GM18498 (cell line): ENCODE measurements at regions not wholly inside any gene's neighbourhood (a gene's known extent, or its start where the extent isn't known, plus 50 kb on each side); places are given as distances from the start of the nearest gene placed in this dataset.
"Not testable (repeated sequence)": the region's sequence is repeated elsewhere in the genome, so short reads cannot be mapped to it uniquely, and the experiment has no call there.

ENCODE experiments used
- ATAC-seq: cut with Tn5 transposase; IDR thresholded peaks from one replicate; pipeline ENCODE4 v1.9.1; 2021; ENCODE audit warnings: mild to moderate bottlenecking, moderate library complexity; ENCODE audit not compliant: unreplicated experiment

DNA sequence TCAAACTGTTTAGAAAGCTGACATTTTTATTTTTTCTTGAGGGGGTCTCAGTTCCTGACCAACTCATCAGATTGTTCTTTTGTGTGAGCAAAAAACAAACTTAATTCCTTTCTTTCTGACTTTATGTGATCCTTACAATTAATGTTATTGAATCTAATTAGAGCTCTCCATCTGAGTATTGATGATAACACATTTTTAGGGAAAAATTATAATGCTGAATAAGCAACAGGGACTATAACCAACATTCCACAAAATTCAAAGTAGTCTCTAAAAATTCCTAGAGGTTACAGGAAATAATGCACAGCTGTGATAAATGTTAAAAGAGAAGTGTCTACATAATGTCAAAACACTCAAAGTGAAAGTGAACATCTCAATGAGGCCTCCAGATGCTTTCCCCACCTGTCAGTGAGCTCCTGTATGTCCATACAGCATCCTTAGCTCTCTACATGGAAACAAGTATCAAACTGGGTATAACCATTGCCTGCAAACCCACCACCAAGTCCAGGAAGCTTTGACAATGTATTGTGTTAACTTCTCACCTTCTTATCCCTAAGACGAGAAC, 786.0 kb upstream of the SLC39A10 start:
- ATAC-seq: no peak

DNA sequence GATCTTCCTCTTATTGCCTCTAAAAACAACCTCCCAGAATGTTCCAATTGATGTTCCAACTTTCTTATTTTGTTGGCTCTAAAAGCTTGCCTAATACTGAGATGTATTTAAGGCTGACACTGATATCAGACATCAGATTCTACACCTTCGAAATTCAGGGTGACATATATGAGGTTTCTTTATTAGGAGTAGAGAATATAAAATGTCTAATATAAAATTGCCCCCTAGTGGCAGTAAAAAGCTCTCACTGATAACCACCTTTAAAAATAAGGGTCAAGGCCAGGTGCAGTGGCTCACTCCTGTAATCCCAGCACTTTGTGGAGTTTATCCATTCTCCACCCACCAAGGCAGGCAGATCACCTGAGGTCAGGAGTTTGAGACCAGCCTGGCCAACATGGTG, 789.7 kb upstream of the SLC39A10 start:
- peak; percentile 78 for ATAC-seq

DNA sequence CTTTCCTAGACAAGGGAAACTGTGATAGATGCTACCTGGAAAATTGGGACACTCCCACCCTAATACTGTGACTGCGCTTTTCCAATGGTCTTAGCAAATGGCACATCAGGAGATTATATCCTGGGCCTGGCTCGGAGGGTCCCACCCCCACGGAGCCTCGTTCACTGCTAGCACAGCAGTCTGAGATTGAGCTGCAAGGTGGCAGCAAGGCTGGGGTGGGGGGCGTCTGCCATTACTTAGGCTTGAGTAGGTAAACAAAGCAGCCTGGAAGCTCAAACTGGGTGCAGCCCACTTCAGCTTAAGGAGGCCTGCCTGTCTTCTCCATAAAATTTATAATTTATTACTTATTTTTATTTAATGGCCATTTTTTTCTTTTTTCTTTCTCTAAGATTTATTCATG, 802.1 kb upstream of the SLC39A10 start:
- ATAC-seq: no peak

DNA sequence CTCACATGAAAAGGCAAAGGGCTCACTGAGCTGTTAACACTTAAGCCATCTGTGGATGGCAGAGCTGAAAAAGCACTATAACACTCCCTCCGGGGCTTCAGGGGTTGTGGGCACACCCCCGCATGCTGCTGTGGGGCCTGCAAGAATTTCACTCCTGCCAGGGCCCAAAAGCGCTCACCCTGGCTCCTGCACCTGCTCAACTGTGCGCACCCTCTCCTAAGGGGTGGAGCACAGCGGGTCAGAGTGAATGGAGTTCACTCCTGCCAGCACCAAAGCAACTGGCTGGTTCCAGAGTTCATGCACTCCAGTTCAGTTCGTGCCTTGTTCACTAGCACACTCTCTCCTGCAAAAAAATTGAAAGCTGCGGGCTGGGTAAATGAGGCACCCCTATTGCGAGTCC, 814.2 kb upstream of the SLC39A10 start:
- no peak for ATAC-seq

DNA sequence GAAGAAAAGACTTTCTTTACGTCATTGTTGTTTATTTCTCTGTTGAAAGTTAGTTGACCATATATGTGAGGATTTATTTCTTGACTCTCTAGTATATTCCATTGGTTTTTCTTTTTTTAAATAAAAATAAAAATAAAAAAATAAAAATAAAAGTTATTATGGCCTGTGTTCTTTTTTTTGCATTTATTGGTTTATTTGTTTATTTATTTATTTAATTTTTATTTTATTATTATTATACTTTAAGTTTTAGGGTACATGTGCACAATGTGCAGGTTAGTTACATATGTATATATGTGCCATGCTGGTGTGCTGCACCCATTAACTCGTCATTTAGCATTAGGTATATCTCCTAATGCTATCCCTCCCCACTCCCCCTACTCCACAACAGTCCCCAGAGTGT, 822.7 kb upstream of the SLC39A10 start:
- ATAC-seq: not testable (repeated sequence)

DNA sequence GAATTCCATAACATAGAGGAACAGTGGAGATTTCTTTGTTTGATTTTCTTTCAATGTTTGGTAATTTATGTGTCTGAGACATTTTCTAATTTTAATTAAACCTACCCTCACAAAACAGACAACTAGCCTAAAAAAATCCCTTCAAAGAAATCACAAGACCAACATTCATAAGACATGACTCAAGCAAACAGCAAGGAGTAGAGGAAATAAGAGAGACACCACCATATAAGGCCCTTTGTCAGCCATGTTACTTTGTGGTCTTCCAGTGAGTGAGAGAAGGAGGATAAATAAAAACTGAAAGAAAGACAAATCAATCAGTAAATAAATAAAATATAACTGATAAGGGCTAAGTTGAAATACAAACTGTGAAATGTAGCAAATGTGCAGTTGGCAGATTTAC, 830.8 kb upstream of the SLC39A10 start:
- no peak for ATAC-seq

DNA sequence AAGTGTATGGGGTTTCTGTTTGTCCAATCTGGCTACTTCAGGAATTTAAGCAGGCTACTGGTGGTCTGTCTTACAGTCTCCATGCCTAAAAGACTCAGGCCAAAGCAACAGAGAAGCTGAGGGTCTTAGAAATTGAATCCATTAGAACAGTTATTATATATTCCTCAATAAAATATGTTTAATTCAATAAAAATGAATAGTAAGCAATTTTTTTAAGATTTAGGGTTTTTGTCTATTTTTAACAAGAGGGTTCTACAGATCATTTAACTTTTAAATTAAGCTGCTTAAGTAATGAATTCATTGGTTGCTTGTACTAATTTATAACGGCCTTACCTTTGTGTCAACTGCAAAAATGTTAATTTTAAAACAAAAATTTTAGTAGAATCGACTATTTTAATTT, 832.6 kb upstream of the SLC39A10 start:
- no peak for ATAC-seq

DNA sequence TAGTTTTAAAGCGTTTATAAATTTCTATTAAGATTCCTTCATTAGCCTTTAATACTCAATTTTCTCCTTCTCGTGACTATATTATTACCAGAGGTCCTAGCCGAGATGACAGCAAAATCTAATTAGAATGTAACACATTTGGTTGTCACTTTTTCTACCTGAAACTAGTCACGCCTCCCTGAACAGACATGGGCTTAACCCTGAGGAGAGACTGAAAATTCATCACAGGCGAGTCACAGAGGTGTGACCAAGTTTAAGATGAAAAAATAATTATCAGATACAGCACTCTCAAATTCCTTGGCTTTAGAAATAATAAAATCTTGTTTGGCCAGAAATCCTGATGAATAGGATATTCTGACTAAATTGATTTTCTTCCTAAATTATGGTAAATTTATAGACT, 834.4 kb upstream of the SLC39A10 start:
- no peak for ATAC-seq

DNA sequence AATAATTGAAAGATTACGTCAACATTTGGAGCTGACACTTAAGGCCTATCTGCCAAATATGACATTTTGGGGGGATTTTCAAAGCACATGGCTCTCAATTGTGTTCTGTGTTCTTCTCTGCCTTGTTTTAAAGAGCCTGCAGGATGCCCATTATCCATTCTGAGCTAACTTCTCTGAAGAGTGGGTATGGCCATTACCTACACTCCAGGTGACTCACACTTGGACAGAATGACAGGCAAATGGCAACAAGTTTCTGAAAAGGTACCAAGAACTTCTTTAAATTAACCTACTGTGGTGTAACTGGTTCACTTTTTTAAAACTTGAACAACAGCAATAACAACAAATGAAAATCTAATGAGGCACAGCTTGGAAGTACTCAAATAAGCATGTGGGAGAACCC, 834.9 kb upstream of the SLC39A10 start:
- ATAC-seq: no peak

DNA sequence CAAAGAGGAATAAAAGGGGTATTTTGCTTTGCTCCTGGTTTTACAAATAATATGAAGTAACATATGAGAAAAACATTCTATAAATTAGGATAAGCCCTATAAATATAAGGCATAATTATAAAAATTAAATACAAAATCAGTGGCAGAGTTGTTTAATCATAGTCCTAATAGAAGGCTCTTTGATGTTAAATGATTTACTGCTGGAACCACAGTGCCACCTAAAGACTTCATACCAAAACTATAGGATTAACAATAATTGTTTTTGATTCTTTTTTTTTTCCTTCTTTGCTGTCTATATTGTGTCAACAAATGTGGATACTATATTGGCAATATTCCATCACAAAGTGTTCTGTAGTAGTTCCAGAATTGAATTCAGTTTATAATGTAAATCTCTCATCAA, 837.7 kb upstream of the SLC39A10 start:
- no peak for ATAC-seq

DNA sequence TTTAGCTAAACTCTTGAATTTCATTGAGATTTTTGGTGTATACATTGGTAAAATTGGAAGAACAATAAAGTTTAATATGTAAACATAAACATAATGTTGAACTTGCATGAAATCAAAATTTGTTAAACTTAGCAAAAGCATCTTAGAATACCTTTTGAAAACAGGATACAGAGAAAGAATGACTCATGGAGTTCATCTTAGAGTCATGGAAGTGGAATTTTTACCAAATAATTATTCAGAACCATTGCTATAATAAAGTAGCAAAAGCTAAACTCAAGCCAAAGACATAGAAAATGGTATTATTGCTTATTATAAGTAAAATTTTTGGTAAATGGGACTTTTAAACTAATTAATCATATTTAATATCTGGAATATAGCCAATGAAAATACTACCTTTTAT, 841.6 kb upstream of the SLC39A10 start:
- no peak for ATAC-seq

DNA sequence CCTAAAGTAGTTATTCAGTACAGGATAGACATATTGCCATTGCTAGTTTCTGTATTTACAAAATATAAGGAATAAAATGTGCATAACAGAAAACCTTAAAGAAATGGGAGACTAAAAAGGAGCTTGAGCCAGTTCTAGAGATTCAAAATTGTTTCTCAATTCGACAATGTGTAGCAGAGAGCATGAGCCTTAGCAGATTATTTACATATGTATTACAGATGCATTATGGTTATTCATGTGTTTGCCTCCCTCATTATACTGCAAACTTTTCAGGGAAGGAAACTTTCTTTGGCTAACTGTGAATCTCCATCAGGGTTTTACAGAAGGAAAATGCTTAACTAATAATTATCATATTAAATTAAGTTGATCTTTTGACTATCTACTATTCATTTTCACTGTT, 854.4 kb upstream of the SLC39A10 start:
- no peak for ATAC-seq

DNA sequence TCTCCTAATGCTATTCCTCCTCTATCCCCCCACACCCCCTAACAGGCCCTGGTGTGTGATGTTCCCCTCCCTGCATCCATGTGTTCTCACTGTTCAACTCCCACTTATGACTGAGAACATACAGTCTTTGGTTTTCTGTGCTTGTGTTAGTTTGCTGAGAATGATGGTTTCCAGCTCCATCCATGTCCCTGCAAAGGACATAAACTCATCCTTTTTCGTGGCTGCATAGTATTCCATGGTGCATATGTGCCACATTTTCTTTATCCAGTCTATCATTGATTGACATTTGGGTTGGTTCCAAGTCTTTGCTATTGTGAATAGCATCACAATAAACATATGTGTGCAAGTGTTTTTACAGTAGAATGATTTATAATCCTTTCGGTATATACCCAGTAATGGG, 870.0 kb upstream of the SLC39A10 start:
- not testable (repeated sequence) for ATAC-seq

DNA sequence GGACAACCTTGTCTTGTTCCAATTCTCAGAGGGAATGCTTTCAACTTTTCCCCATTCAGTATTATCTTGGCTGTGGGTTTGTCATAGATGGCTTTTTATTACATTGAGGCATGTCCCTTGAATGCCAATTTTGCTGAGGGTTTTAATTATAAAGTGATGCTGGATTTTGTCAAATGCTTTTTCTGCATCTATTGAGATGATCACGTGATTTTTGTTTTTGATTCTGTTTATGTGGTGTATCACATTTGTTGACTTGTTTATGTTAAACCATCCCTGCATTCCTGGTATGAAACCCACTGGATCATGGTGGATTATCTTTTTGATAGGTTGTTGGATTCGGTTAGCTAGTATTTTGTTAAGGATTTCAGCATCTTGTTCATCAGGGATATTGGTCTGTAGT, 885.6 kb upstream of the SLC39A10 start:
- not testable (repeated sequence) for ATAC-seq

DNA sequence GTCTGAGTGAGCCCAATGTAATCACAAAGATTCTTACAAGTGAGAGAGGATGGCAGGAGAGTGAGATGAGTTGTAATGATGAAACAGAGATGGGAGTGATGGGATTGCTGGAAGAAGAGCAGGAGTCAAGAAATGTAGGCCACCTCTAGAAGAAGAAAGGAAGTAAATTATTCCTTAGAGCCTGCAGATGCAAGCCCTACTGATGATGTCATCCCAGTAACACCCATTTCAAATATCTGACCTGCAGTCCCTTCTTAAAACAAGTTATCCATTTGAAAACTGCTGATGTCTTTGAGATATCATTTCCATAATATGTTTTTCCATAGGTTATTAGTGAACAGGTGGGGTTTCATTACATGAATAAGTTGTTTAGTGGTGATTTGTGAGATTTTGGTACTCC, 888.0 kb upstream of the SLC39A10 start:
- no peak for ATAC-seq

DNA sequence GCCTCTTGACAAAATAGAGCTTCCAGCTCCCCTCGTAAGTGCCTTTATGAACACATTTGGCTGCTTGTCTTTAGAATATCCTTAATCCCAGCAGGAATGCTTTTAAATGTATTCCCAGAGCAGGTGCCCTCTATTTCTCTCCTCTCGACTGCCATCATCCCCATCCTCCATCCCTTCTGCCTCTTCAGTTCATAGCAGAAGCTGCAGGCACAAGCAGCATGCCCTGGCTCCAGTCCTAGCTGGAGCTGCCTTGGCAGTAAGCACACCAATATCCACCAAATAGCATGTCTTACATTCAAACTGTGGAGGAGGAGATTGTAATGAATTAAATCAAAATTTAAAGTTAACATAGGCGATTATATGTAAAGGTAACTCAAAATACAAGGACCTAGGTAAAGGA, 891.3 kb upstream of the SLC39A10 start:
- no peak for ATAC-seq

DNA sequence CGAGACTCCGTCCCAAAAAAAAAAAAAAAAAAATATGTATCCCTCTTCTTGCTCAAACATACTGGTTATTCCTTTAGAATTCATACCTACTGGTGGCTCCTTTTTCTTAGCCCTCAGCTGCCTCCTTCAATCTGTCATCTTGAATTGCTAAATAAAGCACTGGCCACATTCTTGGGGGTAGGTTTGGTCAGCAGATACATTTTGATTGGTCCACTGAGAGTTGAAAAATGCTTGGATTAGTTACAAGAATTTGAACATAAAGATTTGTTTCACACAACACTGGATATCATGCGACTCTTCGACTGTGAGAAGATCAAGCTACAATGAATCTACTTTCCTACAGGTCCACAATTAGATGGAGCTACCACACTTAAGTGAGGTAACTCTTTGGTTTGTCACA, 906.1 kb upstream of the SLC39A10 start:
- ATAC-seq: no peak

DNA sequence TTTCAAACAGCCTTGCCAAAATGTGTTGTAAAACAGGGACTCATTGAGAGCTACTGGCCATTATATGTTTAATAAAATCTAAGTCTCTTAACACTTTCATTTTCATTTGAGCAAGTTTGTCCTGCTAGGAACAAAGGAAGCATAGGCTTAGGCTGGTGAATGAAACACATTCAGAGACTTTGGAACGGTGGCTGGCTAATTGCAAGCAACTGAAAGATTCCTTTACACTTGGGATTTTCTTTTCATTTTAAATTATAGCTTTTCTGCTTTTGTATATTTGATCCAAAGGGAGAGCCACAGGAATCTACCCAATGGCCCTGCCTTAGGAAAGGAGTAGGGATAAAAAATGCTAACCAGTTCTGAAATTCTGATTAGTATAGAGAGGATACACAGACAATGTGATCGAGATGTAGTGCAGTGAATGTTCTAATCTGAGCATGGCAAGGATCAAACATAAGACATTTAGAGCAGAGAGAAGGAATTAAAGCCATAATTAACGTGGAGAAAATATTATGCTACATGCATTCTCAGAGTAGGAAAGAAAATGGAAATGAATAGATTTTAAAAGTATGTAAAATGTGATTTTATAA, 911.4 kb upstream of the SLC39A10 start:
- ATAC-seq: no peak

DNA sequence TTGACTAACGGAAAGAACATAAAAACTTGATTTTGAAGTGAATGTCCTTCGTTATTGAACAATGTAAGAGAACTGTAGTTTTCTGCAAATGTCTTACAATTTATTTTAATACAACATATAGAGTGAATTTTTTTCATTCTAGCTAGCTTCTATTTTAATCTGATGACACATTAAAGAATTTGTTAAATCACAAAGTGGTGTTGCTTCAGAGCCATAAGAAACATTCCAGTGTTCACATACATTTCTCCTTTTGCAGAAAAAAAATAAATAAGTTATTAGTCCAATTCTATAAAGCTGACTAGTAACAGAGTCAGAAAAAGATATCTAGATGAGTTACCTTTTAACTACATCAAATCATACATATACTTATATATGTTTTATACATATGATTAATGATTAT, 914.3 kb upstream of the SLC39A10 start:
- no peak for ATAC-seq

DNA sequence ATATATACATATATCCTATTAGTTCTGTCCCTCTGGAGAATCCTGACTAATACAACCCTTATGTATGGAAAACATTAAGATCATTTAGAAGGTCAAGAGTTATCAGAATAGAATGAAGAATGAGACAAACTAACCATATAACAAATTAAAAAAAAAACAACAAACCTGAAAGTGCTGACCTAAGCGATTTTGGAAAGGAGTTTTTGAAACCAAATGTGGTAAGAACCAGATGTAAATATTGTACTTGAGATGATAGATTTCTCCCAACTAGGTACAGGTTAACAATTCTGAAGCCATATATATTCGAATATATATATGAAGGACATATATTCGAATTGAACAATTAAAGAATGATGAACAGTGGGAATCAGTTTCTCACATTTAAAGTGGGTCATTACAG, 917.8 kb upstream of the SLC39A10 start:
- ATAC-seq: no peak

DNA sequence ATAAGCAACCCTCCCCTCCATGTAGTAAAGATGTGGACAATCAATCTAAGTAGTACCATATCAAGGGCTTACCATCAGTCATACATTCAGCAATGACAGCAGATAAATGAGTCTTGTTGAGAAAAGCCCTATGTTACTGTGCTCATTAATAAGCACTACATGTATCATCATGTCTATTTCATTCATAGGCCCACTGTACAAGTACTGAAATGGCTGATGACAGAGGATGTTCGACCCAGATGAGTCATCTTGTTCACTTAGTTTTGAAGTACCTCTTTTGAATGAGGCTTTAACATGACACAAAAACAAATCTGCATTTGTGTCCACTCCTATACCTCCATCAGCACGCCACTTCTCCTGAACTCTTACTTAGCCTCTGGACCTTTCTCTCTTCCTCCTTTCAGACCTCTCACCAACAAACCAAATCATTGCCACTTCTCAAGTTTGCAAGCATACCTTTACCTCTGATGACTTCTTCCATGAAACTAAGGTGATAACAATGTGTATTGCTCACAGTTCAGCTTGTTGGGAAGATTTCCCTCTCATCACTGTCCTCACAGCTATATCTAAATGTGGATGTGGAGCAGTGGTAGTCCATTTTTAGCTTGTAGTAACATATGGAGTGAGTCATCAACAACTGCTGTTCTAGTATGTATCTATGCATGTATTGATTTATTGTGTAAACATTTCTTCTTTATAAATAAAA, 921.0 kb upstream of the SLC39A10 start:
- ATAC-seq: no peak

DNA sequence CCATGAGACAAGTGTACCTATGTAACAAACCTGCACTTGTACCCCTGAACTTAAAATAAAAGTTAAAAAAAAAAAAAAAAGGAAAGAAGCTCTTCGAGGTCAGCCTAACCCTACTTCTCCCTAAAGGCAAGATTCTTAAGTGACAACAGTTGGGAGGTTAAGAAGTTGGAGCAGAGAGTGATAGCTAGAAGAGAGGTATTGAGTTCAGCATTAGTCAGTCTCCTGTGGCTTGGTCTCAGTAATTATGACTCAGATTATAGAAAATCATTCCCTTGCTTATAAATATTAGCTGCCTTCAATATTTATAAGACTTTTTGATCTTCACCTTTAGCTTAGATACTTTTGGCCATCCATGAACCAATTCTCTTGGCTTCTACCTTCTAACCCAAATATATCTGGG, 926.8 kb upstream of the SLC39A10 start:
- no peak for ATAC-seq

DNA sequence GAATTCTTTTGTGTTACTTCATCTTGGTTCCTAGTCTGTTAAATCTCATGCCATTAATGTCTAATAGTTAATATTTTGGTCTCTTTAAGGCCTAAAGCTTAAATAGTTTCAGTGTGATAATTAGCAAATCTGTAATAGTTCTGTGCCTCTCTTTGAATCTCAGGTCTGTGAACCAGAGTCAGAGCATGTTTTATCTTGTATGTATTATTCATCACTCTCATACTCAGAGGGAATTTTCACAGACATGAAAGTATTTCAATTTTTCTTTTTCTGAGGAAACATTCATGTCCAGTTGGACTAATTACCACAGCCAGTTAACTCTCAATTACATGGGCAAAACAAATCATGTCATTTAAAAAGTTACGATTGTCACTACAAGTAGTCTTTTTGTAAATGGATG, 931.9 kb upstream of the SLC39A10 start:
- no peak for ATAC-seq
